GM23338 (cell line): ENCODE measurements at regions not wholly inside any gene's neighbourhood (a gene's known extent, or its start where the extent isn't known, plus 50 kb on each side); places are given as distances from the start of the nearest gene placed in this dataset.

ENCODE experiments used
- CREB1 ChIP-seq: fragments of 250-450 bp; sonication (Bioruptor Pico); IDR thresholded peaks from 2 replicates; pipeline ENCODE4 v1.5.0; 2020; ENCODE audit warnings: low read depth, mild to moderate bottlenecking, moderate library complexity
- CTCF ChIP-seq, 2 experiments: fragments of 200-600 bp in 1 of 2; sonication (generic) in 1 of 2; conservative IDR thresholded peaks; 2 replicates each; pipeline versions ENCODE4 v1.5.1 to v1.6.1; 2016 to 2017; ENCODE audit warnings: antibody characterized with exemption in 2 of 2, low read depth in 2 of 2, mild to moderate bottlenecking in 2 of 2, moderate library complexity in 1 of 2
- EZH2 ChIP-seq: fragments of 200-600 bp; sonication (generic); IDR thresholded peaks from one replicate; pipeline ENCODE4 v1.8.0; 2017; ENCODE audit warnings: antibody characterized with exemption, mild to moderate bottlenecking, low read depth; ENCODE audit not compliant: unreplicated experiment
- JUNB ChIP-seq: IDR thresholded peaks from one replicate; pipeline ENCODE4 v1.6.1; 2016; ENCODE audit warnings: antibody characterized with exemption; ENCODE audit not compliant: unreplicated experiment
- NANOG ChIP-seq: IDR thresholded peaks from 2 replicates; pipeline ENCODE4 v1.6.1; 2016; ENCODE audit warnings: antibody characterized with exemption, borderline replicate concordance
- POLR2AphosphoS5 ChIP-seq: IDR thresholded peaks from 2 replicates; pipeline ENCODE4 v1.6.1; 2016; ENCODE audit warnings: antibody characterized with exemption, low read depth
- REST ChIP-seq: IDR thresholded peaks from one replicate; pipeline ENCODE4 v1.6.1; 2018; ENCODE audit warnings: antibody characterized with exemption; ENCODE audit not compliant: unreplicated experiment
- STAT1 ChIP-seq: IDR thresholded peaks from one replicate; pipeline ENCODE4 v1.6.1; 2016; ENCODE audit warnings: antibody characterized with exemption; ENCODE audit not compliant: unreplicated experiment
- ZNF331 ChIP-seq: fragments of 250-450 bp; sonication (Bioruptor Pico); IDR thresholded peaks from 2 replicates; pipeline ENCODE4 v1.5.0; 2020; ENCODE audit warnings: low read depth, mild to moderate bottlenecking, moderate library complexity
- TF ChIP-seq, protein P1 (sequence below): fragments of 250-450 bp; sonication (Bioruptor Pico); IDR thresholded peaks from 2 replicates; pipeline ENCODE4 v1.5.0; 2020; ENCODE audit warnings: mild to moderate bottlenecking, moderate library complexity

- no peak for TF ChIP-seq CTCF (conservative IDR thresholded peaks at IDR 0.05; ENCODE audit: low read depth in 2 of 2)
- TF ChIP-seq, protein P1, sequence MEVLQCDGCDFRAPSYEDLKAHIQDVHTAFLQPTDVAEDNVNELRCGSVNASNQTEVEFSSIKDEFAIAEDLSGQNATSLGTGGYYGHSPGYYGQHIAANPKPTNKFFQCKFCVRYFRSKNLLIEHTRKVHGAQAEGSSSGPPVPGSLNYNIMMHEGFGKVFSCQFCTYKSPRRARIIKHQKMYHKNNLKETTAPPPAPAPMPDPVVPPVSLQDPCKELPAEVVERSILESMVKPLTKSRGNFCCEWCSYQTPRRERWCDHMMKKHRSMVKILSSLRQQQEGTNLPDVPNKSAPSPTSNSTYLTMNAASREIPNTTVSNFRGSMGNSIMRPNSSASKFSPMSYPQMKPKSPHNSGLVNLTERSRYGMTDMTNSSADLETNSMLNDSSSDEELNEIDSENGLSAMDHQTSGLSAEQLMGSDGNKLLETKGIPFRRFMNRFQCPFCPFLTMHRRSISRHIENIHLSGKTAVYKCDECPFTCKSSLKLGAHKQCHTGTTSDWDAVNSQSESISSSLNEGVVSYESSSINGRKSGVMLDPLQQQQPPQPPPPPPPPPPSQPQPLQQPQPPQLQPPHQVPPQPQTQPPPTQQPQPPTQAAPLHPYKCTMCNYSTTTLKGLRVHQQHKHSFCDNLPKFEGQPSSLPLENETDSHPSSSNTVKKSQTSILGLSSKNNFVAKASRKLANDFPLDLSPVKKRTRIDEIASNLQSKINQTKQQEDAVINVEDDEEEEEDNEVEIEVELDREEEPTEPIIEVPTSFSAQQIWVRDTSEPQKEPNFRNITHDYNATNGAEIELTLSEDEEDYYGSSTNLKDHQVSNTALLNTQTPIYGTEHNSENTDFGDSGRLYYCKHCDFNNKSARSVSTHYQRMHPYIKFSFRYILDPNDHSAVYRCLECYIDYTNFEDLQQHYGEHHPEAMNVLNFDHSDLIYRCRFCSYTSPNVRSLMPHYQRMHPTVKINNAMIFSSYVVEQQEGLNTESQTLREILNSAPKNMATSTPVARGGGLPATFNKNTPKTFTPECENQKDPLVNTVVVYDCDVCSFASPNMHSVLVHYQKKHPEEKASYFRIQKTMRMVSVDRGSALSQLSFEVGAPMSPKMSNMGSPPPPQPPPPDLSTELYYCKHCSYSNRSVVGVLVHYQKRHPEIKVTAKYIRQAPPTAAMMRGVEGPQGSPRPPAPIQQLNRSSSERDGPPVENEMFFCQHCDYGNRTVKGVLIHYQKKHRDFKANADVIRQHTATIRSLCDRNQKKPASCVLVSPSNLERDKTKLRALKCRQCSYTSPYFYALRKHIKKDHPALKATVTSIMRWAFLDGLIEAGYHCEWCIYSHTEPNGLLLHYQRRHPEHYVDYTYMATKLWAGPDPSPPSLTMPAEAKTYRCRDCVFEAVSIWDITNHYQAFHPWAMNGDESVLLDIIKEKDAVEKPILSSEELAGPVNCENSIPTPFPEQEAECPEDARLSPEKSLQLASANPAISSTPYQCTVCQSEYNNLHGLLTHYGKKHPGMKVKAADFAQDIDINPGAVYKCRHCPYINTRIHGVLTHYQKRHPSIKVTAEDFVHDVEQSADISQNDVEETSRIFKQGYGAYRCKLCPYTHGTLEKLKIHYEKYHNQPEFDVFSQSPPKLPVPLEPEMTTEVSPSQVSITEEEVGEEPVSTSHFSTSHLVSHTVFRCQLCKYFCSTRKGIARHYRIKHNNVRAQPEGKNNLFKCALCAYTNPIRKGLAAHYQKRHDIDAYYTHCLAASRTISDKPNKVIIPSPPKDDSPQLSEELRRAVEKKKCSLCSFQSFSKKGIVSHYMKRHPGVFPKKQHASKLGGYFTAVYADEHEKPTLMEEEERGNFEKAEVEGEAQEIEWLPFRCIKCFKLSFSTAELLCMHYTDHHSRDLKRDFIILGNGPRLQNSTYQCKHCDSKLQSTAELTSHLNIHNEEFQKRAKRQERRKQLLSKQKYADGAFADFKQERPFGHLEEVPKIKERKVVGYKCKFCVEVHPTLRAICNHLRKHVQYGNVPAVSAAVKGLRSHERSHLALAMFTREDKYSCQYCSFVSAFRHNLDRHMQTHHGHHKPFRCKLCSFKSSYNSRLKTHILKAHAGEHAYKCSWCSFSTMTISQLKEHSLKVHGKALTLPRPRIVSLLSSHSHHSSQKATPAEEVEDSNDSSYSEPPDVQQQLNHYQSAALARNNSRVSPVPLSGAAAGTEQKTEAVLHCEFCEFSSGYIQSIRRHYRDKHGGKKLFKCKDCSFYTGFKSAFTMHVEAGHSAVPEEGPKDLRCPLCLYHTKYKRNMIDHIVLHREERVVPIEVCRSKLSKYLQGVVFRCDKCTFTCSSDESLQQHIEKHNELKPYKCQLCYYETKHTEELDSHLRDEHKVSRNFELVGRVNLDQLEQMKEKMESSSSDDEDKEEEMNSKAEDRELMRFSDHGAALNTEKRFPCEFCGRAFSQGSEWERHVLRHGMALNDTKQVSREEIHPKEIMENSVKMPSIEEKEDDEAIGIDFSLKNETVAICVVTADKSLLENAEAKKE (CRISPR knock-in tag), result no peak
- no peak for TF ChIP-seq REST
- no peak for TF ChIP-seq POLR2AphosphoS5
- TF ChIP-seq STAT1, result no peak
- no peak for TF ChIP-seq NANOG
- TF ChIP-seq JUNB, result no peak
- TF ChIP-seq EZH2, result no peak
- TF ChIP-seq CREB1 (CRISPR knock-in tag), result no peak
- no peak for TF ChIP-seq ZNF331
Observed at GRCh38 chr9:88746743-88747398, 211.9 kb downstream of the NXNL2 start.
